ENCODE measurements at regions not wholly inside any gene's neighbourhood (a gene's known extent, or its start where the extent isn't known, plus 50 kb on each side); places are given as distances from the start of the nearest gene placed in this dataset.

DNA sequence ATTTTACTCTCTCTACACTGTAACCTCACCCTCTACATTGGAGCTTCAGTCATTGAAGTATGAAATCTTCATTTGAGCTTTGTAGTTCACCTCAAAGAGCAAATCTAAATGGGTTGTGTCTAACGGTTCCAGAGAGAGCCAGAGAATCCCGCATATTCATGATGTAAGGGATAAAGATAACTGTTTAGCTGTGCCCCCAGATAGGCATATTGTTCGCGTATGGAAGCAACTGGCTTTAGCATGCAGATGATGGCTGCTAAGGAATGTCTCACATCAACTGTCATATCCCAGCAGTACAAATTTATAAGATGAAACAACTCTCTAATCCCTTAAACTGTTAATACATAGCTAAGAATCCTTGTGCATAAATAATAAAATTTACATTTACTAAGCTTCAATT lies 412.7 kb upstream of the ROBO2 start:
- DNase-seq (ENCODE audit: low spot score): no peak

DNA sequence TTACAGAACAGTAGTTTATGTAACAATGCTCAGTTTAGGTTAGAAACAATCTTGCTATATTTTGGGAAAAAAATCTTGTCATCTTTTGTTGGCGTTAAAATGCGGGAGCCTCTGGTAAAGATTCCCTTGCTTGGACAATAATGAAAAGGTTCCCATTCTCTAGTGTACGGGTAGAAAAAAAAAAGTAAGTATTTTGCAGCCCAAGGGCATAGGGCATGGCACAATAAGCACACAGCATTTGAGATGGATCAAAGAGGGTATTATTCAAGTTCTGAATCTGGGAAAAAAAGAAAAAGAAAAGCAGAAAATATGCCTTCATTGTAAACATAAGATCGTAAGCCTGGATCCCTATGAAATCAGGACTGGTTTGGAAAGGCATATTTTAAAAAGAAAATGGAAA lies 408.6 kb upstream of the ROBO2 start:
- no peak for DNase-seq (ENCODE audit: low spot score)

DNA sequence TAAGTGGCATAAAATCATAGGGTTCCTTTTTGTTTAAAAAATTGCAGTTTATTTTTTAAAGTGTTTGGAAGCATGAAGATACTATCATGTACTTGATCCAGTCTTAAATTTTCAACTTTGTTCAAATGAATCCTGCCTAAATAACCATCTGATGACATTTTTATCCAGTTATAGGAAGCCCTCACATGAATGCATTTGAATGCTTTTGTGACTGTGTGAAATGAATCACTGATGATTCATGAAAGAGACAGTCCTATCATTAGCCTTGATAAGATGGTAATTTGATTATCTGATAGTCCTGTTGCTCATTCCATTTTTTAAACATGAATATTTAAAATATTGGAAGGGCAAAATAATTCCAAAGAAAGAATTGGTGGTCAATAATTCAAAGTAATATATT lies 401.9 kb upstream of the ROBO2 start:
- DNase-seq (ENCODE audit: low spot score): no peak

DNA sequence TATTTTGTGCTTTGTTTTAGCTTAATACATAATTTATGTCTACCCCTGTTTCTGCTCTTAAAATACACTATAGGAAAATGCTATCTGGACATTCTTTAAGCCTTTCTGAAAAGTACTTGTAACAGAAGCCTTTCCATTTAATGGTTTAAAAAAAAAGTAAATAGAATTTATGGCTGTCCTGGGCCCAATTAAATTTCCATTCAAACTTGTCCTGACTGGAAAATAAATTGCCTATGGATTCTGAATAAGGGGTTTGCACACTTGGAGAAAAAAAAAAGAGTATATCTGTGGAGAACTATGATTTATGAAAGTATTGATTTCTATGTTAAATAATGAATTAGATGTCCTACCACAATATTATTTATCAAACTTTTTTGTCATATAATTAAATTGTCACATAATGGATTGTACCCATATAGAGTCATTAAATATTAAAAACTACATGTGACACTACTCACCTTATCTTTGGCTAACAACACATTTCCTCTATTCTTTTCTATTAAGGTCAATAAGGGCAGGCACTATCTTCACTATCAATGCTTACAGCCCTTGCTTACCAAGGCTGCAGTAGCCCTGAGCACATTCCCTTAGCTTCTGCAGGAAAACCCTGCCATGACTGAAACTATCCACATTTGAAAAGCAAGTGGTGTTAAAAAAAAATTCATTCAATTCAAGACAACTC lies 396.1 kb upstream of the ROBO2 start:
- DNase-seq (ENCODE audit: low spot score): no peak

DNA sequence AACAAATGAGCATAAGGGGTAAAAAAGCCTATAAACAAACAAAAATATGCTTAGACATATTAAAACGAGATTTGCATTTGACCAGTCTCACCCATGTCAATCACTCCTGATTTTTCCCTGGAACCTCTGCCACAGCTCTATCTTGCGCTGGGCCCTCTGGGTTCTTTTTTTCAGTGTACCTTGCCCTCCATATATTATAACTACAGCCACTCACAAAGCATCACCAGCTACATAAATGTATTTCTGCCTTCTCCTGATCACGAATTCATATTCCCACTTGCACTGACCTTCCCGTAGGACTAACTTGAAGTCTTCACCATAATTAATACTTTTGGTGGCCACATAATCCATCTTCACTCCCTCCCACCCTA lies 395.6 kb upstream of the ROBO2 start:
- DNase-seq (ENCODE audit: low spot score): no peak

DNA sequence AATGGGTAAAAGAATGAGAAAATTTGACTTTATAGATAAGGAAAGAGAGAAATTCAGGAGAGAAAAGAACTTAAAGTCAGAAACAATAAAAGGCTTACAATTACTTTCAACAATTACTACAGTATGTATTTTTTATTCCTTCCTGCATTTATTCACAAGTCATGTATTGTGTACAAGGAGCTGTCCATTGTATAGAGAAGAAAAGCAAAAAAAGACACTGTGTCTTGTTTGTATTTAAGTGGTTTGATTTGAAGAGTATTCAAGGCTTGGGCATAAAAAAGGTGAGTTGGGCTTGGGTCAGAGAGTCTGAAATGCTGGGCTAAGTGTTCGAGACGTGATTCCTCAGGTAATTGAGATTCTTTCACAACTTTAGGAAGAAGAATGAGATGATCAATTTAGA lies 394.2 kb upstream of the ROBO2 start:
- no peak for DNase-seq (ENCODE audit: low spot score)

DNA sequence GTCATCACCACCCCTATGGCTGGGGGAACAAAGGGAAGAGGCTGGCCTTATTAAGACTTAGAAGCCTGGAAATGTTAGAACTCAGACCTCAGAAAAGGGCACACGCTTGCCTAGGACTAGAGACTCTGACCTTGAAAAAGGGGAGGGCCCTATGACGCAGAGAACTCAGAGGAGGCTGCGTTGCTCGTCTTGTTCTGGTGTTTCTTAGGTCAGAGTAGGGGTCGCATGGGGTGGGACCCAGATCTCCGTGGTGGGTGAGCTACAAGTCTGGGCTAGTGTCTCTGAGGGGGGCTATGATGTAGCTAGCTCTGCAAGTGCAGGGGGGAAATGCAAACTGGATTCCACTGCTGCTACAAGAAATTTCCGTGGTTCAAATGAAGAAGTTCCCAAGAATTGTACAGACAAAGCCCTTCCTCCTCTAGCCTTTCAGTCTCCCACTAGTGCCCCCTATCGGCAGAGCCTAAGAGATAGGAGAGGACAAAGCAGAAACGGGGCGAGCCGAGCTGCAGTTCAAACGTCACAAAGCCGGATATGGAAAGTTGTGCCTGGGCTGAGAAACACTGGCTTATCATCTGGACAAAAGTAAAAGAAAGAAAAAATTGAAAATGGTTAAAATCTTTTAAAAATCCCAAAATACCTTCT lies 392.9 kb upstream of the ROBO2 start:
- no peak for DNase-seq (ENCODE audit: low spot score)

DNA sequence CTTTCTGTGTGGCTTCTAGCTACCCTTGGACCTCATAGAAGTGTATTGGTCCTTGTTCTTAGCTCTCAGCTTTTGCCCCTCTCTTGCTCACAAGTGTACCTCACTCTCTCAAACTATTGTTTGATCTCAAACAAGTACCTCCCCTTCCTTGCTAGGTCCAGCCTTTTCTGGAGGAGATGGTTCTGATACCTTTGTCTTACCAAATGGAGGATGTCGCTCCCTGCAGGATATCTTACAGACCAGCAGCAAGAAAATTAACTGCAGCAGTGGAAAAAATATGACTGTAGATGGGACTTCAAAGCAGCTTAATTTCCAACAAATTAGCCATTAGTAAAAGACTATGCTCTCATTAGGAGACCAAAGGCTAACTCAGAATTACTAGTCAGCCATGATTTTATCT lies 388.1 kb upstream of the ROBO2 start:
- no peak for DNase-seq (ENCODE audit: low spot score)

DNA sequence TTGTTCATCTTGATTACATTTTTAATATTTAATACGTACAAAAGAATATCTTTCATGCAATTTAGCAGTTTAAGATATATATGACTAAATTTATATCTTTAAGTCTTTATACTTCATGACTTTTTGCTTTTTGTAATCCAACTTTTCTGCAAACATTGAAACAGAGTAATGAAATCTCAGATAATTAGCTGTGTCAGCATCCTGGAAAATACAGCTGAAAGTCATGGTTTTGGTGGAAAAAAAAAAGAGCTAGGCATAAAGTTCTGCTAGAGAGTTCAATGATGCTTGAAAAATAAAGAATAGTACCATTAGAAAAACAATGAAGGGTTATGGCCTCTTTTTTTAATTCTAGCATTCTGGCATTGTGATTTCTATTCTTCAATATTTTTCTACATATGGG lies 387.4 kb upstream of the ROBO2 start:
- no peak for DNase-seq (ENCODE audit: low spot score)

DNA sequence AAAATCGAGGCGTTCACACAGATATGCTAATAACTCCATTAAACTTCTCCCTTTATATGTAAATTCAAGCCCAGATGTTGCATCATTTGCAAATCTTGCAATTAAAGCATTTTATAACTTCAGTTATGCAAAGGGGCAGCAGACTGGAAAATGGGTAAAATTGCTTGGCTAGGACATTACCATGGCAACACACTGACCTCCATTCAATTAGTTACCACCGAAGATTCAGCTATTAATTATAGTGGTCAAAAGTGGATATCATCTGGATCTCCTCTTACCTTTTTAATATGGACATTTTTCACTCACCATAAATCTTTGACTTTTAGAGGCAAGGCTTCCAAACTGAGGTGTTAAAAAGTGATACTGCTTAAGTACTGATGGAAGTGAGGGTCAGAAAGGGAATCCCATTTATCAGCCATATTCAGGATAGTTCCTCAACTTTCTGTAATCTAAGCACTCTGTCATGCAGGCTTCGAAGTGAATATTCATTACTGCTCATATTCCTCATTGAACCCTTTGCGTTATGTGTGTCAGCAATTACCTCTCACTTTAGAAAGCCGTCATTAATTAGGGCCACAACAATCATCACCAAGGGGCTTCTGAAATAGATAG lies 386.2 kb upstream of the ROBO2 start:
- DNase-seq (ENCODE audit: low spot score): no peak

DNA sequence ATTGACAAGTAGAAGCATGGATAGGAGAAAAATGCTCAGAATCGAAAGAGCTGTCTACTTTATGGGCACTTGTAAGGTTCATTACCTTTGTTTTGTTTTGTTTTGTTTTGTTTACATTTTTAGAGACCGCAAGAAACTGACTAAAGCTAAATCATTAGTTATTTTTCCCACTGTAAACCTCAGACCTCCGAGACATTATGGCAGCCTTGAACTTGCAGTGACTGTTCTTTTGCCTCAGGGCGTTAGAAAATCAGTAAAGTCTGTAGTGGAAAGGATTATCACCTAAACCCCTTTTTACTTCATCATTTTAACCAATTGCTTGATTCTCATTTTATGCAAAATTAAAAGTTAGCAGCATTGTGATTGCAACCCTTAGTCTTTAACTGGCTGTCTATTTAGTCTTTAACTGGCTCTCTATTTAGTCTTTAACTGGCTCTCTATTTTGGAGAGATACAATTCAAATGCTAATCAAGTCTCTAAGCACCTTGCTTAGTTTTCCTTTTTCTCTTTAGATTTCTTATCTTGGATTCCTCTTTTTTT lies 383.3 kb upstream of the ROBO2 start:
- DNase-seq (ENCODE audit: low spot score): no peak

DNA sequence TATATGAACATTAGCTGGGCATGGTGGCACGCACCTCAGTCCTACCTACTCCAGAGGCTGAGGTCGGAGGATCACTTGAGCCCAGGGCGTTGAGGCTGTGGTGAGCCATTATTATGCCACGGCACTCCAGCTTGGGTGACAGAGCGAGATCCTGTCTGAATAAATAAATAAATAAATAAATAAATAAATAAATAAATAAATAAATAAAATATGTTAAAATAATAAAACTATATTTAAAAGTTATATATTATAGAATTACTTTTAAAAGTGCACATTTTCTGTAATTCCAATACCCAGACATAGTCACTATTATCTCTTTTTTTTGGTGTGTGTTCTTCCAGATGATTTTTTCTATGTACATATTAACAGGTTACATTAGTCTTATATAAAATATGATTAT lies 382.0 kb upstream of the ROBO2 start:
- DNase-seq (ENCODE audit: low spot score): no peak

DNA sequence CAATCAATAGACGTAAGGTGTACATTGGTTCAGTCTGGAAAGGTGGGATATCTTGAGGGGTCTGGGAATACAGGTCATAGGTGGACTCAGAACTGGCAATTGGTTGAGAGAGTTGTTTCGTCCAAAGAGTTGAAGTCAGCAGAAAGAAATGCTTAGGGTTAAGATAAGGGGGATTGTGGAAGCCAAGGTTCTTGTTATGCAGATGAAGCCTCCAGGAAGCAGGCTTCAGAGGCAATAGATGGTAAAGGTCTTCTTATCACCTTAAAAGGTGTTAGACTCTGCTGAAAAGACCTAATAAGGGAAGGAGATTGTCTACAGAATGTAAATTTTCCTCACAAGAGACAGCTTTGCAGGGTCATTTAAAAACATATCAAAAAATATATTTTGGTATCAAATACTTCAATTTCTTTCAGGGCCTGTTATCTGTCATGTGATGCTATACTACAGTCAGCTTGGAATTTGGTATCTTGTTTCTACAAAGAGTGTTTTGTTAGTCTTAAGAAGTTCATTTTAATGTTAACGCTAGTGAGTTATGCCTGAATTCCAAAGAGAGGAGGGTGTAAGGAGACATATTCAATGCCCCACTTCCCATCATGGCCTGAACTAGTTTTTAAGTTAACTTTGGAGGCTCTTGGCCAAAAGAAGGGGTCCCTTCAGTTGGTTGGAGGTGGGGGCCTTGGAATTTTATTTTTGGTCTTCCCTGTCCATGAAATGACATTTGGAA lies 378.2 kb upstream of the ROBO2 start:
- DNase-seq (ENCODE audit: low spot score): no peak

DNA sequence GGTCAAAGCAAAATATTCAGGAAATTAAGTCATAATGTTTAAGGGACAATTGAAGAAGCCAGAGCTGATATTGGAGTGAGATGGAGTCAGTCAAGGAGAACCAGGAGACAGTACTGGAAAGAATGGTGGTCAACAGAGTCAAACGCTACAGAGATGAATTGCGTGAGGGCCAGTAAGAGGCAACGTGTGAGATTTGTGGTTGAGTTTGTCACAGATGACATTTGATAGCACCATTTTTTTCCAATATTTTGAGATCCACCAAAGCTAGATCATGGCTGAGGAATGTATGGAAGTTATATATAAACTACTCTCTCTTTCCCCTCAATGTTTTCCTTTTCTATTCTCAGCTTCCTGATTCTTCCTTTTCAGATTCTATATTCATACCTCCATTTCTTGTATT lies 375.1 kb upstream of the ROBO2 start:
- no peak for DNase-seq (ENCODE audit: low spot score)

DNA sequence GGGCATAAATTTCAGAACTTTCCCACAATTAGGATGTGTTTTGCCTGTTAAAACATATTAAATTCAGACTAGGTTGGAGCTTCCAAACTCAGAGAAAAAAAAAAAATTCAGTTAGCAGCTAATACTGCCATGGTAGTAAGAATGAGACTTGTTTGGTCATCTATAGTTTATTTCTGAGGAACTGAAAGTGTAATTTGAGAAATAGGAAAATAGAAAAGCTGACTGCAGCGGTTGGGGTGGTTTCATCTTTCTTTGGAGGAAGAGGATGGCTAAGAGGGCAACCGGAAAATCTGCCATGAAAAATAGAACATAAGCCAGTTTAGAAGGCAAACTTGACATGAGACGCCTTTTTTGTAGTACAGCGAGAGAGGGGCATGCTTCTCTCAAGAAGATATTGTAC lies 371.2 kb upstream of the ROBO2 start:
- DNase-seq (ENCODE audit: low spot score): no peak

DNA sequence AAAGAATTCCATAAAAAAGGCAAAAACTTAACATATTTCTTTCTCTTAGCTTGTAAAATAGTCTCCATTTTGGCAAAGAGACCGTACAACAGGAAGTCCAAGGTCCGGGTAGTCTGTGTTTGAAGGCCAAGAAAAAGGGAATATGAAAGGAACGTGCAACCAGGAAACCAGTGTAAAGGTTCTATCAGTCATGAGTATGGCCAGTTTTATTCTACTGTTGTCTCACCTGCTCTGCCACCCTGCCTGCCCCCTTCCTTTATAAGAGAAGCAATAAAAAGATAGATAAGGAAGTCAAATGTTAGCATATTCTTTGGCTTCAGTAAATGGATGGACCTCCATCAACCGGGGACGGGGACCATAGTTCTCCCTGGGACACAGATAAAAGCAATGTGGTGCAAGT lies 370.6 kb upstream of the ROBO2 start:
- no peak for DNase-seq (ENCODE audit: low spot score)

DNA sequence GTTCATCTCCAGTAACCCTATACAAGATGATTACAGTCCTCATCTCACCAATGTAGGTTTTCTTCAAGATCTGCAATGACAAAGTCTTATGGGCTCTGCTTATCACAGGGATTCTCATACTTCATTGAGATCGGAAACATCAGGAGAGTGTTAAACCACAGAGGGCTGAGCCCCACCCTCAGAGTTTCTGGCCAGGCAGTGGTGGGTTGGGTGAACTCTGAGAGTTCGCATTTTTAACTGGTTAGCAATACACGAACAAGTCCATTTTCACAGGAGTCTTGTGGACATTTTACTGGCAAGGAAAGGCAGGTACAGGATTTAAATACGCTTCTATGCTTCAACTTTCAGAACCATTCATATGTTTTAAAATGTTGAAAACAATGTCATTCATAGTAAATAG lies 366.7 kb upstream of the ROBO2 start:
- no peak for DNase-seq (ENCODE audit: low spot score)

DNA sequence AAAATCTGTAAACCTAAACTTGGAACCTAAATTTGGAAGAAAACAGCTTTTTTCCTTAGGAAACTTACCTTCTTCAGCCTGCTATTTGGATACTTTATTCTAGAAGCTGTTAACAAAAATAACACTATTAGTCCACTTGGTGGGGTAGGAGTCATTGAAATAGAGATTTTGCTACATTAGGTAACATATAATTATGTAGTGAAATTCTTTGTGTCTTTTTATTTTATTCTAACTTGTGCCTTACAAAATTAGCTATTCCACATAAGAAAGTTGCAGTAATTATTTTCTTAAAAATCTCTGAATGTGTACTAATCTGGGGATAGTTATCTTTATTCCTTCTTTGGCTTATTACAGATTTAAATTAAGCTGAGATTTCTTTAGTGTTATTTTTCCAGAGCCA lies 360.4 kb upstream of the ROBO2 start:
- no peak for DNase-seq (ENCODE audit: low spot score)

DNA sequence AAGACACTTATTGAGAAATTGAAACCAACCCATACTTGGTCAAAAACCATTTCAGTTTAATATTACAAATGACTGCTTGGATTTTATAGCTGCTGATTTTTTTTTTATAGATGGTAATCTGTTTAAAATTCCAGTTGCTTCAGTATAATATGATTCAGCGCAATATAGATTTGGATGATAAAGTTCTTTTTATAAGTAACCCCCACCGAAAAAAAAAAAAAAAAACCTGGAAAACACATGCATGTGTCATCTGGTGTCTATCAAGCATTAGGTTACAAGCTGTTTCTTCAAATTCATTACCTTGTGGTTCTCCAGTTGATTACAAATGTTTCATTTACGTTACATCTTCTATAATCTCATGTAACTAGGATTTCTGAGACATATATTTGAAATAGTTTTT lies 356.6 kb upstream of the ROBO2 start:
- no peak for DNase-seq (ENCODE audit: low spot score)

DNA sequence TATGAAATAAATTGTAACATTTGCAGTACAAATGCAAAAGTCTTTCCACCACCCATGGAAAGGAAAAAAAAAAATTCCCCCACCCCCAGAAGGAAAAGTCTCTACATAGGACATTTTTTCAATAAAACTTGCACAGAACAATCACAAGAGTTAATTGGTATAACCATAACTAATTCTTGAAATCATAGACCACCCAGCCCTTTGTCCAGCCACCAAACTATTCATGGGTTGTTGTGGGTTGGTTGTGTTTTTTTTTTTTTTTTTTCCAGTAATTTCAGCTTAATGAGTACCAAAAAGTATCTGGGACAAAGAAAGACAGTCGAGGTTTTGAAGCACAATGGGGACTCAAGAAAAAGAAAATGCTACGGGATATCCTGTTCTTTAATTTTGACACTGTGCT lies 355.0 kb upstream of the ROBO2 start:
- no peak for DNase-seq (ENCODE audit: low spot score)

DNA sequence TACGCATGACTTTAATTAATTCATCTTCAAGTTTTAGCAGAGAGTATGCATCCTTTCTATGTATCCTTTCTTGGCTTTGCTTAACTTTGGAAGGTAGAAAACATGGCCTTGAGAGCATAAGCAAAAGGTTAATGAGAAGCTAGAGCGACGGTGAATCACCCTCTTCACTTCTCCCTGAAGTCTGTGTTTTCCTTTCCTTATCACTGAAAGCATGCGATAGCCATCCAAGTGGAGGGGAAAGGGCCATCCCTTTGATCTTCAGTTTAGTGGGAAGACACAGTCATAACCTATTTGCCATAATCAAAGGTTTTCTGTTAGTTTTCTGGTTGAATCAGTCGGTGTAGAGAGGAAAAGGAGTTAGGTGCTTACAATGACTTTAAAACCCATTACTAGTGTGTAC lies 354.0 kb upstream of the ROBO2 start:
- DNase-seq (ENCODE audit: low spot score): no peak

DNA sequence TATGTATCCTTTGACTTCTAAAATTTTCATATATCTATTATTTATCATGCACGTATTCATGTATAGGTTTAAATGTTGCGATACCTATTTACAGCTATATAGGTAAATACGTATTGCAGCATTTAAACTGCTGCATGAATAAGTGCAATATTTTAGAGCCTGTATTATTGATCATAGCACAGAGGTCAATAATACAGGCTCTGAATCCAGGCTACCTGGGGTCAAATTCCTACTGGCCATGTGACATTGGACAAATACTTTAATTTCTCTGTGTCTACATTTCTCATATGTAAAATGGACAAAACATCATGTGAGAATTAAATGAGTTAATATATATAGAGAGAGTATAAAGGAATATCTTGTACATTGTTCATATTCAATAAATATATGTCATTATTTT lies 352.9 kb upstream of the ROBO2 start:
- no peak for DNase-seq (ENCODE audit: low spot score)

DNA sequence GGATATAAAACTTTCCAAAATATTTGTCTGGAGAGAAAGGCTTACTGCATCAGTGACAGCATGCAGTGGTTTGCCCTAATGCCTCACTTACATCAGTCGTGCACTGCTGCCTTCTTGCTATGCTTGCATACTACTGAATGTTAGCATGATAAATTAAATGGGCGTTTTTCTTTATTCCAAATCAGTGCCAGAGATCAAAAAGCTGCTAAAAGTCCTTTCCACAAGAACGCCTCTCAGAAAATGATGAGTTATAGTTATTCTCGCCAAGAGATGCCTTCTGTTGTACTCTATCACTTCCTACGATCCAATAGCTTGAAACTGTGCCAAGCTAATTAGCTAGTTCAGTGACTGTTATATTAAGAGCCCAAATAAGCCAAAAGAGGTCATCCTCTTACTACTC lies 345.8 kb upstream of the ROBO2 start:
- DNase-seq (ENCODE audit: low spot score): no peak

All from HuH-7.5 (cell line).